CD4-positive, alpha-beta T cell treated with Interferon alpha-2 for 1 hour (primary cell): ENCODE measurements at regions not wholly inside any gene's neighbourhood (a gene's known extent, or its start where the extent isn't known, plus 50 kb on each side); places are given as distances from the start of the nearest gene placed in this dataset.

Experiments
- DNase-seq, 2 donors: peaks; one replicate each; pipeline ENCODE4 v3.0.0-alpha.2; 2020 to 2022

- no peak for DNase-seq
These were observed 1329.5 kb upstream of the WWC1 start for GRCh38 chr5:166961913-166962312.

DNA sequence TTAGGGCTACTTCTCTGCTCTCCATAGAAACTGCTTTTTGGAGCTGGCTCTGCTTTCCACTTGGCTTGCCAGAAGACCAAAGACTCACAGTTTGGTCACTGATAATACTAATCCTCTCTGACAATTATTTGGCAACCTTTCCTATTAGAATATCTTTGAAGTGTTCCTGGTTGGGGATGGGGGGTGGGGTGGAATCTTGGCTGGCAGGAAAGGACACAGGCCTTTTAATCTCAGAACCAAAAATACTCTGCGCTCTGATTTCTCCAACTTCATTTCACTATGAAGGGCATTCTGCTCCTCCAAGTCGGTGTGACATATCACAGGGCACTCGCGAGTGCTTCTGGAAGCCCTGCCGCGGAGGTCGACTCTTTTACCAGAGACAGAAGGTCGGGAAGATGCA is 1329.0 kb upstream of the WWC1 start:
- no peak for DNase-seq

GRCh38 chr5:166963596-166963995 is 1327.8 kb upstream of the WWC1 start:
- no peak for DNase-seq

DNA sequence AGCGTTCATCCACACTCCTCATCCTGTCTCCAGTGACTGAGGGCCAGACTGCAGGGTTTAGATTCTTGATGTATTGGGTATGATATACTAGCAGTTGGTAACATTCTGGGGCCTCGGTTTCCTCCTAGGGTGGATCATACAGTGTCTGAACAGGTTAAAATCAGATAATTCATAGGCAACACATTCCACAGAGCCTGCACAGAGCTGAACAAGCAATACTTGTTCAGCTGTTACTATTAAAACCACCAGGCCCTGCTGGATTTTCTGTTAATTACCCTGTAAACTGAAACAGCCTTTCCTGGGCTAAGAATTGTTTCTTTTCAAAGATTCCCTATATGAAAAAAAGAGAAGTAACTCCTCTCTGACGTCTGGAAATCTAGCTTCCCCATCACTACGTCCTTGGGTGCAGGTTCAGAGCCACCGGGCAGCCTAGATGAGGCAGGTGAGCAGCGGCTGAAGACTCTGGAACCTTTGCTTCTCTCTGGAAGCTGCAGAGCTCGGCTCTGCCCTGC is 1313.5 kb upstream of the WWC1 start:
- no peak for DNase-seq

DNA sequence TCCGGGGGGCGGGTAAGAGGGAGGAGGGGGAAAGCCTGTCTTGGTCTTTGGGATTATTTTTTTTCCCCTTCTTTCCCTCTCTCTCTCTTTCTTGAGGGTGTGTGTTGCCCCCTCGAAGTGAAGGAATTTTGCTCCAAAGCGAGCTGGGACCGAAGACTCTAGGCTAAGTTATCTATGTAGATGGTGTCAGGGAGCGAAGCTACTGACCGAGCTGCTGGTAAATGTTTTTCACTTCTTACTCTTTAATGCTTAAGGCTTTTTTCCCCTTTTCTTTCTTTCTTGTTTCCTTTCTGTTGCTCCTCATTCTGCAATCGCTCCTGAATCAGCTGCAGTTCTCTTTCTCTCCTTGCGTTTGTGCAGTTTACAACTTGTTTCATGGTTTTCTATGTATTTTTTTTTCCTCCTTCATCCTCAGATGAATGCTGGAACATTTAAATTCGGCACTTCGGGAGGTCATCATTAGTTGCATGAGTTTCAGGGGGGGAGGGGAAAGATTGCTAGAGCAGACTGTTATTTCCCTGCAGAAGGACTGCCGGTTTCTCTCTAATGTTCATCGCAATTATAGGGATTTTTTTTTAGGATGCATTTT is 1312.0 kb upstream of the WWC1 start:
- no peak for DNase-seq

DNA sequence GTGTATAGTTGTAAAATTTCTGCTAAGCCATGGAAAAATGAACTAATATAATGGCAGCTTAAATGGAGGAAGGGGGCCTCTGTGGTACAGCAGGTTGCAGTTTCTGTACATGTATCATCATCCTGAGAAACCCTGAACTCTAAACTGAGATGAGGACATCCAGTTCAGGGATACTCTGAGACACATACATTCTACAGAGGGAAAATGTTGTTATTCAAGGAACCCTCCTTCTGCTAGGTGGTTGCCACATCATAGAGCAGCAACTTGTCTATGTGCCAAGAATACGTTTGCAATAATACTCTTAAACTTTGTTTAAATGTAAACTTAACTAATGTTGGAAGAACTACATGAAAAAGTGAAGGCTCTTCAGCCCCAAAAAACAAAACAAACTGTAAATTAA is 1310.8 kb upstream of the WWC1 start:
- no peak for DNase-seq

GRCh38 chr5:166982226-166982625 is 1309.2 kb upstream of the WWC1 start:
- DNase-seq, result no peak

GRCh38 chr5:166991601-166992000 is 1299.8 kb upstream of the WWC1 start:
- DNase-seq, result no peak

DNA sequence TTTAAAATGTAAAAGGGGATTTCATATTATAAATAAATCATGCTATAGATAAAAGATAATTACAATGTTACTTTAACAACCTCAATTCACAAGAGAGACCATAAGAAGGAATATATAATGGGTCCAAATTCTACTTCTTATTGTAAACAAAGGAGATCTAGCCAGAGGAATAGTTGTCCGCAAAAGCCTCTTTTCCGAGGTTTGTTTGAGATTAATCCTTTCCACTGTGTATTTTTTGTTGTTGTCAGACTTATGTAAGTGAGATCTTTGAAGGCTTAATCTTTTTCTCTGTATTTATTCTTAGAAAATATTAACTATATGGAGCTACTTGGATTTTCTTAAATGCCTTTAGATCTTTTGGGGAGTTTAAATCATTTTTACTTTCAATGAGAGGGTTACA is 1299.3 kb upstream of the WWC1 start:
- DNase-seq, result no peak

DNA sequence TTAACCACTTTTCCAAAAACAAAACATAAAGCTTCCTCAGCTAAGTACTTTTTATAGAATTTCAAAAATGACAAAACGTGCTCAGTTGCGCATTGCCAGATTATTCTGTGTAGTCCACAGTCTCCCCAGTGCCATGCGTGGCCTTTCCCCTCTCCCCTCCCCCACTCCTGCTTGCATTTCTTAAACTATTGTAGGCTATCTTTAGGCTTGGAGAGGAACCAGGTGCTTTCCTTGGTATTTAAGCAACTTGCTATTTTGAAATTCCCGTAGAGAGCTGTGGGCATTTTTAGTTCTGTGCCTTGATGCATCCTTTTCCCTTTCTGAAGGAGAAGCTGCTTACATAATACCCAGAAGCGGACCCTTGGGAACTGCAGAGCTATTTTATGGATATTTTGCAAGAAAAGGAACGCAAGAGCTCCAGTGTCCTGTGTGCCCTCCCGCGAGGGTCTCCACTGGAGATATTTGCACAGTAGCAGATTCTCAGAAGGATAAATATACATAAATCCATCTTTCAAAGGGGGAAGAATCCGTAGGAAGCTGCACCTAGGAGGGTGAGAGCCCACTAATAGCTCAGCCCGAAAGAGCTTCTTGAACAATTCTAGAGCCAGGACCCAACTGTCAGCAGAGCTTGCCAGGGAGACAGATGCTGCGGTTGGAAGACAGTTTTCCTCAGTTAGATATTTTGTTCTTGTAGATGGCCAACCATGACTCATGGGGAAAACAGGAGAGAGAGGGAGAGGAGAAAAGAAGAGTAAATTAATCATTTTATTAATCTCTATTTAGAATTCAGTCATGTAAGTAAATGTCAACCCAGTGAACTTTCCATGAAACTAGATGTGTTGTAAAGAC is 1298.3 kb upstream of the WWC1 start:
- no peak for DNase-seq

DNA sequence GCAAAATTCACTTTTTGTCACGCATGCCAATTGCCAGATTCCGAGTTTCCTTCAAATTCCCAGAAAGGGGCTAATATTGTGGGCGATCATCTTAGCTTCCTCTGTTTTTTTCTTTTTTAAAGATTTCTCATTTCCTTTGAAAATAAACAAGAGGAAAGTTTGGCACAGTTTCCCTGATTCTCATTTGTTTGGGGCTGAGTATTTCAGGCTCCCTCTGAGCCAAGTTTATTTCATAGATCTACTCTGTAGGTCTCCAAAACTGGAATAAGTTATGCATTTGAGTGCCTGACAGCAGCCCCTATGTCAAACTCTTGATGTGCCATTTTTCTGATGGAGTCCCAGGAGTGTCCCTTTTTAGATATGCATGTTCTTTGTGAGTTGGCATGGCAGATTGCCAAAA is 1297.2 kb upstream of the WWC1 start:
- no peak for DNase-seq

DNA sequence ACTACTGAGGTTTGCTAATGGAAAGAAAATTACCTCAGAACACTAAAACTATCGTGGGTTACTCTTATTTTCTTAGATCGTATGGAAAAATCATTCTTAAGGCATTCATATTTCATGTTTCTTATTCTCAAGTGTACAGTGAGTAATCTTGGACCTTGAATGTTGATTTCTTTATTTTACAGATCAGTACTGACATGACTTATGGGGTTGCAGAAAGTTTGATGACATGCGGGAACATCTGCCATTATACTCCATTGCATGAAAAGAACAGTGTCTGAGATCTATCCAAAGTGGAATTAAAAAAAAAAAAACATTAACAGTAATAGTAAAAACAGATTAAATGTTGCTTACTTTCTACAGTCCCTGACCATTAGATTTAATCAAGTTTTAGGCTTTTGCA is 1290.2 kb upstream of the WWC1 start:
- no peak for DNase-seq

GRCh38 chr5:167008705-167009104 is 1282.7 kb upstream of the WWC1 start:
- DNase-seq, result no peak

DNA sequence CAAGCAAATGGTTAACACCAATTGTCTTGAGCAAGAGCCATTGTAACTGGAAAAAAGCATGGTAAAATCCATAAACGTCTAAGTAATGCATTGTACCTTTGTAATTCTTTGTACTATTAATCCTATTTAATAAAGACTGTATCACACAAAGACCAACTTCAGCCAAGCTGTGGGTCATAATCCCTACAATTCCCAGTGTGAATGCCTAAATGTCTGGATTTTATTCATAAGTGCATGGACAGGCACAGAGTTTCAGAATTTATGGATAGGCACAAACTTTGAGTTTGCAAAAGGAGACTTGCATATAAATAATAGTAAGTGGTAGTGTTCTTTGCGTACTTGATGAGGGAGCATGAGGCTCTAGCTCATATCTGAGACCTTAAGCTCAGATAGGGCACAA is 1280.2 kb upstream of the WWC1 start:
- no peak for DNase-seq

DNA sequence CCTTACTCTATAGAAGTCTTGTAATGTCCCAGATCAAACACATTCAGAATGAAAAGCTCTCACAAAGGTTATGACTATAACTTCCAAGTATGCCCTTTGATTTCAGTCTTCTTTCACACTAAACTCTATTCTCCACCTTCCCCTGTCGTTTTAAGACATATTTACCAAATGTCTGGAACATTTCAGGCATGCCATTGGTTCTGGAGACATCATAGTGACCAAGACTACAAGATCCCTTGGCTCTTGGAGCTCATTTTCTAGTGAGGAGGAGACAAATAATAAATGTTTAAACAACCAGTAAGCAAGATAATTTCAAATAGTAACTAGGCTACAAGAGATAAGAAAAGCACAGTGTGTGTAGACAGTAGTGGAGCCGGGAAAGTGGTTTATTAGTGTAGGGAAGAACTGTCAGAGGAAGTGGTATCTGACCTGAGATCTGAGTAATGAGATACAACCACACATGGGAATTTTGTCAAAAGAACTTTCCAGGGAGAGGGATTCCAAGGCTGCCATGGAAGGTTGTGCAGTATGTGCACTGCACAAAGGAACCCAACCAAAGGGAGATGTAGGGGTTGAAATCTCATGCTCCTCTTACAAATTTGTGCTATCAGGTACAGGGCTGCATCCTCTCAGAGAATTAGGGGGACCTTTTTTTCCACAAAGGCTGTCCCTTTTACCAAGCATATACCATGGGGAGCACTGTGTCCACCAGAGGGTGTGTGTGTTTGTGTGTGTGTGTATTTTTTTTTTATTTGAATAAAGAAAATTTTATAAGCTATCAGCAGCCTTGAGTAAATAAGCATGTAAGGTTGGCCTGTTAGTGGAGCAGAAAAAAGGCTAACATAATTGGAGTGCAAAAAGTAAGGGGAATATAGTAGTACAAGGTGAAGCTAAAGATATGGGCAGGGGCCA is 1279.1 kb upstream of the WWC1 start:
- DNase-seq, result no peak

DNA sequence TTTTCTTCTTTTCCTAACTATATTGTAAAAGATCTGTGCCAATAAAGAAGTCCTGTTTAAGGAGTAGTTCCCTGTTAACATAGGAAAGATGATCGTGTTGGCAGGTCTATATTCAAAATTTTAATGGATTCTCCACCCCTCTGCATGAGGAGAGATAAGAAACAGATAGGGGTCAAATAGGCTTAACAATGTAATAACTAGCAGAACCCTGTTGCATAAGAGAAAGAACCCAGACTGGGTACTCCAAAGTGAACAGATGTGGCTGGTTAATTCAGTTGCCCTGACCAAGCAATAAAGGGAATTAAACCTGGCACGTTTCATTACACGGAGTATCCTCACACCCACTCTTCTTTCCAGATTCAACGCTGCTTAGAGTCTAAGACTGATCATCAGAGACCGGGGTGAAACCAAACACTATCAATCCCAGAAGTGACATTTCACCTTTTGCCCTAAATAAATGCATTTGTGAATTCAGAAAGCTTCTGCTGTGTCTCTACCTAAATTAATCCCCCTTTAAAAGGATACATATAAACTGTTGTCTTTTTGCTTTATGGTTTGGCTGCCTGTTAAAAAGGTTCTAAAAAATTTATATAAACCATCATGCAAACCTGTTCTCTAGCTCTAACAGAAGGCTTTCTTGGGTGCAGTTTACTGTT is 1276.9 kb upstream of the WWC1 start:
- no peak for DNase-seq

DNA sequence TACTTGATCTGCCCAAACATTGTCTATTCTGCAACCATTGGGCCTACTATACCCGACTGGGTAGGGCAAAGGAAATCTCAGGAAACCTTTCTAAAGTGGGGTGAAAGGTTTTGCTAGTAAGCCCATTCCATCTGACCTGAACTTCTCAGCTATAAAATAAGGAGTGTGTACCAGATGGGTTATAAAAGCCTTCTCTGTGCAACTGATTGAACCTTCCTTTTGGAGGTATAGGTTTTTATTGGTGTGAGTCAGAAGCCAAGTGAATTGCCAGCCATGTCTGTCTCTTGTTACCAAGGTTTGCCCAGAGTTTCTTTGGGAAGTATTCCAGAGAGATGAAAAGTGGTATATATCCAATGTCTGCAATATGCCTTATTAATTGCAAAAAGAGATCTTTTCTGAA is 1271.0 kb upstream of the WWC1 start:
- no peak for DNase-seq

- no peak for DNase-seq
These were observed 1262.0 kb upstream of the WWC1 start for GRCh38 chr5:167029488-167029887.

- no peak for DNase-seq
These were observed 1260.8 kb upstream of the WWC1 start for GRCh38 chr5:167030500-167031120.

- no peak for DNase-seq
These were observed 1254.9 kb upstream of the WWC1 start for GRCh38 chr5:167036585-167036984.

- DNase-seq, result no peak
These were observed 1242.3 kb upstream of the WWC1 start for GRCh38 chr5:167049043-167049663.
